ENCODE measurements at regions not wholly inside any gene's neighbourhood (a gene's known extent, or its start where the extent isn't known, plus 50 kb on each side); places are given as distances from the start of the nearest gene placed in this dataset.

DNA sequence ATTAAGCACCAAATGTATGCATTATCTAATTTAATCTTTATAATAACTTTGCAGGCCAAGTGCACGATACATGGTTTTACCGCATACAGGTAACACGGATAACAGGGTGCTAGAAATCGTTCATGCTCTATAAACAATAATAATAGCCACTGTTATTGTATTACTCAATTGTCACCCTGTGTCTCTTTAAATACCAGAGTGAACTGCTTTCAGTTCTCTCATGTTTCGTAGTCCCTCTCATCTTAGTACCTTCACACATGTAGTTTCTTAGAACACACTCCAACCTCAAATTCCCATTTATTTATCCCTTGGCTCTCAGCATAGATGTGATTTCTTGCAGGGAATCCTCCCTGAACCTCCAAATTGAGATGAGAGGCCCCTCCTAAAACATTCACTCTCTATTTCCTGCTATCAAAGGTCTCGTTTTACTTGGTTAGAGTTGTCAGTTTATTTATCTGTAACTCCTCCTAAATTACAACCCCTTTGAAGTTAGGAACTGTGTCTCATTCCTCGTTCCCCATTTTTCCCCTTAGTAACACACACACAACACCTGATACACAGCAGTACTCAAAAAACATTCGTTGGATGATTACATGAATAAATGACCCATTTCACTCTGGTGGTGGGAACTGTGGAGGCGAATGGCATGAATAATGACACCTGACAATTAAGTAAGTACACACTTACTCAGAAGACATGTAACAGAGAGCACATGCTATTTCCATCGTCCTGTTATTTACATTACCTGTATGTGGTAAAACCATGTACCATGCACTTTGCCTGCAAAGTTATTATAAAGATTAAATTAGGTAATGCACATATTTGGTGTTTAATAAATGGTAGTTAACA is 134.6 kb downstream of the BTG1 start:
- no peaks in the 10 kb centered on the region for H3F3A ChIP-seq (ENCODE audit: insufficient read depth, low read length)
- no peaks in the 10 kb centered on the region for H3K9me2 ChIP-seq (ENCODE audit: low read depth, low read length)
- no peak overlapping the region for H3K4me2 ChIP-seq (ENCODE audit: low read length)
- no peak overlapping the region for H3K4me3 ChIP-seq (ENCODE audit: low read depth, low read length, poor library complexity, severe bottlenecking)
- H3K27ac ChIP-seq (ENCODE audit: low read depth, low read length, poor library complexity, severe bottlenecking): no peak overlapping the region
- H3K4me1 ChIP-seq (ENCODE audit: insufficient read depth, low read length, severe bottlenecking): no peaks in the 10 kb centered on the region
- H3K79me2 ChIP-seq (ENCODE audit: insufficient read depth, low read length): no peaks in the 10 kb centered on the region
- H3K27me3 ChIP-seq (ENCODE audit: insufficient read depth, low read length): no peaks in the 10 kb centered on the region
- no peak overlapping the region for H3K9ac ChIP-seq (ENCODE audit: low read length)
- H4K20me1 ChIP-seq (ENCODE audit: insufficient read depth, low read length): no peaks in the 10 kb centered on the region
- no peaks in the 10 kb centered on the region for H3K9me3 ChIP-seq (ENCODE audit: low read length)
- no peaks in the 10 kb centered on the region for H3K36me3 ChIP-seq (ENCODE audit: insufficient read depth, low read length)
- no peak overlapping the region for H2AFZ ChIP-seq (ENCODE audit: low read length)
- no peak for TF ChIP-seq EZH2 (IDR thresholded peaks at IDR 0.05; ENCODE audit: borderline replicate concordance, low read length)
- TF ChIP-seq, protein P1, sequence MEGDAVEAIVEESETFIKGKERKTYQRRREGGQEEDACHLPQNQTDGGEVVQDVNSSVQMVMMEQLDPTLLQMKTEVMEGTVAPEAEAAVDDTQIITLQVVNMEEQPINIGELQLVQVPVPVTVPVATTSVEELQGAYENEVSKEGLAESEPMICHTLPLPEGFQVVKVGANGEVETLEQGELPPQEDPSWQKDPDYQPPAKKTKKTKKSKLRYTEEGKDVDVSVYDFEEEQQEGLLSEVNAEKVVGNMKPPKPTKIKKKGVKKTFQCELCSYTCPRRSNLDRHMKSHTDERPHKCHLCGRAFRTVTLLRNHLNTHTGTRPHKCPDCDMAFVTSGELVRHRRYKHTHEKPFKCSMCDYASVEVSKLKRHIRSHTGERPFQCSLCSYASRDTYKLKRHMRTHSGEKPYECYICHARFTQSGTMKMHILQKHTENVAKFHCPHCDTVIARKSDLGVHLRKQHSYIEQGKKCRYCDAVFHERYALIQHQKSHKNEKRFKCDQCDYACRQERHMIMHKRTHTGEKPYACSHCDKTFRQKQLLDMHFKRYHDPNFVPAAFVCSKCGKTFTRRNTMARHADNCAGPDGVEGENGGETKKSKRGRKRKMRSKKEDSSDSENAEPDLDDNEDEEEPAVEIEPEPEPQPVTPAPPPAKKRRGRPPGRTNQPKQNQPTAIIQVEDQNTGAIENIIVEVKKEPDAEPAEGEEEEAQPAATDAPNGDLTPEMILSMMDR (IDR thresholded peaks at IDR 0.05; ENCODE audit: low read length): no peak

DNA sequence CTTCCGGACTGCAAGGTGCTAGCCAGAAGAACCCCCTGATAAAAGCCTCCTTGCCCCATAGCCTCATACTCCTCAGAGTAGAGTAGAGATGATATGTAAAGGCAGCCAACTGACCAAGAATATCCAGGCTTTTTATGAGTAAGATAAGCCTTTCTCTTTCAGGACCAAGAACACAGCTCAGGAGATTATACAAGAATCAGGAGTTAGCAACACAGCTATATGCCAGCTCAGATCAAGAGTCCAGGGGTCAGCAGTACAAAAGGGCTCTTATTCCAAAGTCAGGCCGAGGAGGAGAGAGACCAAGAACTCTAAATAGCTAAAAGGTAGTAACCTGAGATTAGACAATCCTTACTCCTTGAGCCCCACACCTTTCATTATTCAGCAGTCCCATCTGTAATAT is 135.3 kb downstream of the BTG1 start:
- H3K36me3 ChIP-seq (ENCODE audit: insufficient read depth, low read length): no peaks in the 10 kb centered on the region
- no peaks in the 10 kb centered on the region for H3K4me1 ChIP-seq (ENCODE audit: insufficient read depth, low read length, severe bottlenecking)
- no peaks in the 10 kb centered on the region for H4K20me1 ChIP-seq (ENCODE audit: insufficient read depth, low read length)
- no peak overlapping the region for H3K4me2 ChIP-seq (ENCODE audit: low read length)
- no peak overlapping the region for H2AFZ ChIP-seq (ENCODE audit: low read length)
- H3K4me3 ChIP-seq (ENCODE audit: low read depth, low read length, poor library complexity, severe bottlenecking): no peak overlapping the region
- H3K79me2 ChIP-seq (ENCODE audit: insufficient read depth, low read length): no peaks in the 10 kb centered on the region
- no peak for TF ChIP-seq EZH2 (IDR thresholded peaks at IDR 0.05; ENCODE audit: borderline replicate concordance, low read length)
- TF ChIP-seq, protein P1 (IDR thresholded peaks at IDR 0.05; ENCODE audit: low read length): no peak
- H3K27ac ChIP-seq (ENCODE audit: low read depth, low read length, poor library complexity, severe bottlenecking): no peak overlapping the region
- no peaks in the 10 kb centered on the region for H3K27me3 ChIP-seq (ENCODE audit: insufficient read depth, low read length)
- H3K9me3 ChIP-seq (ENCODE audit: low read length): no peaks in the 10 kb centered on the region
- H3K9me2 ChIP-seq (ENCODE audit: low read depth, low read length): no peaks in the 10 kb centered on the region
- no peaks in the 10 kb centered on the region for H3F3A ChIP-seq (ENCODE audit: insufficient read depth, low read length)
- no peak overlapping the region for H3K9ac ChIP-seq (ENCODE audit: low read length)

DNA sequence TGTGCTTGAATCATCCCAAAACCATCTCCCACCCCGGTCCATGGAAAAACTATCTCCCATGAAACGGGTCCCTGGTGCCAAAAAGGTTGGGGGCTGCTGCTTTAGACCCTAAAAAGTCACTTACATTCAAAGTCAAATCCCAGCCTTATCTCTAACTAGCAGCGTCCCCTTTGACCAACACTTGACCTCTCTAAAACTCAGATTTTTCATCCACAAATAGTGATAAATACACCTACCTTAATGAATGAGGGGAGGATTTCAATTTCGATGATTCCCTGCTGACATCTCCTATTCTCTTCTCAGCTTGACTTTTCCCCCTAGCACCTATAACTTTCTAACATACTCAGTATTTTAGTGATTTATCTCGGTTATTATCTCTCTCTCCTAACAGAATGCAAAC is 137.3 kb downstream of the BTG1 start:
- no peaks in the 10 kb centered on the region for H3K36me3 ChIP-seq (ENCODE audit: insufficient read depth, low read length)
- H3K4me2 ChIP-seq (ENCODE audit: low read length): no peak overlapping the region
- no peaks in the 10 kb centered on the region for H3F3A ChIP-seq (ENCODE audit: insufficient read depth, low read length)
- H3K9ac ChIP-seq (ENCODE audit: low read length): no peak overlapping the region
- no peaks in the 10 kb centered on the region for H3K9me3 ChIP-seq (ENCODE audit: low read length)
- H3K9me2 ChIP-seq (ENCODE audit: low read depth, low read length): no peaks in the 10 kb centered on the region
- H3K79me2 ChIP-seq (ENCODE audit: insufficient read depth, low read length): no peaks in the 10 kb centered on the region
- no peak overlapping the region for H2AFZ ChIP-seq (ENCODE audit: low read length)
- no peak overlapping the region for H3K4me3 ChIP-seq (ENCODE audit: low read depth, low read length, poor library complexity, severe bottlenecking)
- H3K27me3 ChIP-seq (ENCODE audit: insufficient read depth, low read length): no peaks in the 10 kb centered on the region
- TF ChIP-seq EZH2 (IDR thresholded peaks at IDR 0.05; ENCODE audit: borderline replicate concordance, low read length): no peak
- TF ChIP-seq, protein P1 (IDR thresholded peaks at IDR 0.05; ENCODE audit: low read length): no peak
- H3K27ac ChIP-seq (ENCODE audit: low read depth, low read length, poor library complexity, severe bottlenecking): no peak overlapping the region
- H4K20me1 ChIP-seq (ENCODE audit: insufficient read depth, low read length): no peaks in the 10 kb centered on the region
- H3K4me1 ChIP-seq (ENCODE audit: insufficient read depth, low read length, severe bottlenecking): no peaks in the 10 kb centered on the region
